ENCODE measurements at regions not wholly inside any gene's neighbourhood (a gene's known extent, or its start where the extent isn't known, plus 50 kb on each side); places are given as distances from the start of the nearest gene placed in this dataset.

GRCh38 chr20:22691369-22692118 is 107.2 kb upstream of the FOXA2 start (continued):
- no peak for TF ChIP-seq ZNF234 (CRISPR knock-in tag; conservative IDR thresholded peaks at IDR 0.05)
- TF ChIP-seq ELF3 (CRISPR knock-in tag; IDR thresholded peaks at IDR 0.05), result peak; percentile 48; the same call in 1 of the 2 replicates
- TF ChIP-seq ZFP62 (CRISPR knock-in tag; IDR thresholded peaks at IDR 0.05), result no peak
- peak; percentile 91; the same call in 1 of the 2 replicates for TF ChIP-seq SMAD1 (CRISPR knock-in tag; IDR thresholded peaks at IDR 0.05; ENCODE audit: borderline replicate concordance, low read depth)
- peak; percentile 68 to 87 for TF ChIP-seq HMGXB4 (CRISPR knock-in tag; IDR thresholded peaks at IDR 0.05; ENCODE audit: borderline replicate concordance in 1 of 2, low read depth in 1 of 2)
- no peak for TF ChIP-seq ZNF724P (CRISPR knock-in tag; IDR thresholded peaks at IDR 0.05; ENCODE audit: borderline replicate concordance)
- no peak for TF ChIP-seq ZNF75D (CRISPR knock-in tag; IDR thresholded peaks at IDR 0.05; ENCODE audit: borderline replicate concordance)
- TF ChIP-seq SMC3 (IDR thresholded peaks at IDR 0.05; ENCODE audit: low read length), result peak; percentile 95
- TF ChIP-seq ZNF577 (CRISPR knock-in tag; IDR thresholded peaks at IDR 0.05; ENCODE audit: borderline replicate concordance, low read depth), result no peak
- no peak for TF ChIP-seq NCOA5 (CRISPR knock-in tag; IDR thresholded peaks at IDR 0.05)
- 0 out of 2 replicates have a peak, but pooled peaks have one; percentile 40 for TF ChIP-seq IKZF5 (CRISPR knock-in tag; IDR thresholded peaks at IDR 0.05)
- TF ChIP-seq PRDM15 (CRISPR knock-in tag; IDR thresholded peaks at IDR 0.05), result no peak
- TF ChIP-seq SP5 (CRISPR knock-in tag; IDR thresholded peaks at IDR 0.05; ENCODE audit: borderline replicate concordance, low read depth), result no peak
- no peak for TF ChIP-seq TRIM24 (CRISPR knock-in tag; IDR thresholded peaks at IDR 0.05)
- 0 out of 2 replicates have a peak, but pooled peaks have one; percentile 23 for TF ChIP-seq PHF8 (CRISPR knock-in tag; IDR thresholded peaks at IDR 0.05)
- TF ChIP-seq ZFX (CRISPR knock-in tag; IDR thresholded peaks at IDR 0.05; ENCODE audit: low read depth), result peak; percentile 62; the same call in 1 of the 2 replicates
- TF ChIP-seq ZNF558 (CRISPR knock-in tag; IDR thresholded peaks at IDR 0.05; ENCODE audit: borderline replicate concordance), result no peak
- TF ChIP-seq GMEB1 (CRISPR knock-in tag; IDR thresholded peaks at IDR 0.05; ENCODE audit: borderline replicate concordance), result no peak
- TF ChIP-seq ZNF563 (CRISPR knock-in tag; IDR thresholded peaks at IDR 0.05), result no peak
- peak; percentile 66; the same call in 1 of the 2 replicates for TF ChIP-seq ZNF768 (CRISPR knock-in tag; IDR thresholded peaks at IDR 0.05)
- no peak for TF ChIP-seq SIN3B (IDR thresholded peaks at IDR 0.05; ENCODE audit: low read length)
- TF ChIP-seq MBNL3 (CRISPR knock-in tag; conservative IDR thresholded peaks at IDR 0.05), result no peak

Data from HepG2 (cell line).